Right lobe of liver (tissue), 4 donors: ENCODE measurements at regions not wholly inside any gene's neighbourhood (a gene's known extent, or its start where the extent isn't known, plus 50 kb on each side); places are given as distances from the start of the nearest gene placed in this dataset.

Experiments used
- POLR2A ChIP-seq: fragments of 450-650 bp; IDR thresholded peaks from one replicate; pipeline ENCODE4 v1.6.1; 2017; ENCODE audit warnings: antibody characterized with exemption, mild to moderate bottlenecking
- TF ChIP-seq, protein P1 (sequence below), 4 donors: fragments of 200-600 bp in 3 of 4; fragments of 450-650 bp in 1 of 4; IDR thresholded peaks; one replicate each; pipeline versions ENCODE4 v1.5.1 to v1.8.0; 2016 to 2022; ENCODE audit warnings: antibody characterized with exemption in 4 of 4, mild to moderate bottlenecking in 2 of 4
- donor health status: DM: no; HTN: no; CAD: no.
- donor health status: DM: no; HTN: no; CAD: no.
- donor health status: DM: no; HTN: yes; CAD: no.

DNA sequence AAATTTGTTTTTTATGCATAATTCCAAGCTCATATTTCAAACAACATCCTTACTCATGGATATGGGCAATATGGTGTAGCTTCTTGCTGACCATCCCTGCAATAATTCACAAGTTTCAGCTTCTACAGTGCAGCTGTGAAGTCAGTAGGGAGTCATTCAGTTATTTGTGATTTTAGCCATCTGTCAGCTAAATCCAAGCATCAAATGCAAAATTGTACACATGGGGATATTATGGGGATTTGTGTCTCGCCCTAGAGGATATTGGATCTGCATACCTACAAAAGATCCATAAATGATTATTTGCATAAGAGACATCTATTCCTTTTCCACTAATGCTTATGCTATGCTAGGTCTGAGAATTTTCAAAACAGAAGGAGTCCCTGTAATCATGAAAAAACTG lies 217.9 kb upstream of the SLITRK5 start:
- TF ChIP-seq, protein P1, sequence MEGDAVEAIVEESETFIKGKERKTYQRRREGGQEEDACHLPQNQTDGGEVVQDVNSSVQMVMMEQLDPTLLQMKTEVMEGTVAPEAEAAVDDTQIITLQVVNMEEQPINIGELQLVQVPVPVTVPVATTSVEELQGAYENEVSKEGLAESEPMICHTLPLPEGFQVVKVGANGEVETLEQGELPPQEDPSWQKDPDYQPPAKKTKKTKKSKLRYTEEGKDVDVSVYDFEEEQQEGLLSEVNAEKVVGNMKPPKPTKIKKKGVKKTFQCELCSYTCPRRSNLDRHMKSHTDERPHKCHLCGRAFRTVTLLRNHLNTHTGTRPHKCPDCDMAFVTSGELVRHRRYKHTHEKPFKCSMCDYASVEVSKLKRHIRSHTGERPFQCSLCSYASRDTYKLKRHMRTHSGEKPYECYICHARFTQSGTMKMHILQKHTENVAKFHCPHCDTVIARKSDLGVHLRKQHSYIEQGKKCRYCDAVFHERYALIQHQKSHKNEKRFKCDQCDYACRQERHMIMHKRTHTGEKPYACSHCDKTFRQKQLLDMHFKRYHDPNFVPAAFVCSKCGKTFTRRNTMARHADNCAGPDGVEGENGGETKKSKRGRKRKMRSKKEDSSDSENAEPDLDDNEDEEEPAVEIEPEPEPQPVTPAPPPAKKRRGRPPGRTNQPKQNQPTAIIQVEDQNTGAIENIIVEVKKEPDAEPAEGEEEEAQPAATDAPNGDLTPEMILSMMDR (IDR thresholded peaks at IDR 0.05), result no peak
- TF ChIP-seq POLR2A, result no peak
